Transverse colon (tissue), 4 donors: ENCODE measurements at regions not wholly inside any gene's neighbourhood (a gene's known extent, or its start where the extent isn't known, plus 50 kb on each side); places are given as distances from the start of the nearest gene placed in this dataset.

Source experiments
- CTCF ChIP-seq, 5 experiments: fragments of 200-600 bp in 3 of 5; fragments of 450-650 bp in 2 of 5; sonication (generic) in 3 of 5; IDR thresholded peaks; 1 replicate in 2 of 5; 2 replicates in 3 of 5; pipeline ENCODE4 v1.5.1; 2016 to 2017; ENCODE audit warnings: antibody characterized with exemption in 5 of 5, inconsistent platforms in 3 of 5, mild to moderate bottlenecking in 2 of 5, moderate library complexity in 1 of 5
- EP300 ChIP-seq: sonication (generic); formaldehyde crosslinking; IDR thresholded peaks from one replicate; pipeline ENCODE4 v1.6.1; 2017; ENCODE audit warnings: antibody characterized with exemption, low read depth
- POLR2A ChIP-seq: fragments of 450-650 bp; IDR thresholded peaks from one replicate; pipeline ENCODE4 v1.6.1; 2016; ENCODE audit warnings: antibody characterized with exemption, mild to moderate bottlenecking, moderate library complexity
- POLR2AphosphoS5 ChIP-seq, 3 donors: sonication (generic); formaldehyde crosslinking; IDR thresholded peaks; one replicate each; pipeline ENCODE4 v1.6.1; 2016; ENCODE audit warnings: antibody characterized with exemption in 3 of 3

- no peak for TF ChIP-seq CTCF (IDR thresholded peaks at IDR 0.05)
- TF ChIP-seq POLR2A: no peak
- TF ChIP-seq EP300: no peak
- no peak for TF ChIP-seq POLR2AphosphoS5 (IDR thresholded peaks at IDR 0.05)
Measured at GRCh38 chr12:60981473-60981872, 1278.7 kb upstream of the USP15 start.
